ENCODE measurements at regions not wholly inside any gene's neighbourhood (a gene's known extent, or its start where the extent isn't known, plus 50 kb on each side); places are given as distances from the start of the nearest gene placed in this dataset.

GRCh38 chr1:163535401-163535800, 213.6 kb downstream of the NUF2 start:
- Histone ChIP-seq H3K27ac (no peak overlapping the region), H3K4me1 (no peaks in the 10 kb centered on the region), H3K4me3 (no peak overlapping the region), H3K27me3 (no peaks in the 10 kb centered on the region), H3K36me3 (no peaks in the 10 kb centered on the region), H3K9me3 (no peaks in the 10 kb centered on the region)
- intact Hi-C loops (cut with DNase I): loop anchor here (10.0 kb wide), 2 partner anchors 1079 to 1539 kb away; no protein-coding TSS in a partner anchor
- DNase-seq (ENCODE audit: extremely low spot score in 2 of 2): no peak
- TF ChIP-seq POLR2A (IDR thresholded peaks at IDR 0.05) (no peak), CTCF (IDR thresholded peaks at IDR 0.05) (no peak), POLR2AphosphoS5 (IDR thresholded peaks at IDR 0.05; ENCODE audit: insufficient read depth in 1 of 2, low read depth in 1 of 2) (no peak)

GRCh38 chr1:163535807-163536206, 214.1 kb downstream of the NUF2 start:
- Histone ChIP-seq H3K27me3 (no peaks in the 10 kb centered on the region), H3K27ac (no peak overlapping the region), H3K4me3 (no peak overlapping the region), H3K36me3 (no peaks in the 10 kb centered on the region), H3K4me1 (no peaks in the 10 kb centered on the region), H3K9me3 (no peaks in the 10 kb centered on the region)
- intact Hi-C loops (cut with DNase I): loop anchor here (10.0 kb wide), 2 partner anchors 1079 to 1539 kb away; no protein-coding TSS in a partner anchor
- DNase-seq (ENCODE audit: extremely low spot score in 2 of 2): no peak
- TF ChIP-seq CTCF (IDR thresholded peaks at IDR 0.05) (peak in 1 of 3 experiments; percentile 27), POLR2AphosphoS5 (IDR thresholded peaks at IDR 0.05; ENCODE audit: insufficient read depth in 1 of 2, low read depth in 1 of 2) (no peak)

GRCh38 chr1:163537809-163538208, 216.1 kb downstream of the NUF2 start:
- intact Hi-C loops (cut with DNase I): loop anchor here (10.0 kb wide), 2 partner anchors 1077 to 1537 kb away; no protein-coding TSS in a partner anchor
- no peak overlapping the region for H3K4me3 ChIP-seq
- no peak for DNase-seq (ENCODE audit: extremely low spot score in 2 of 2)
- H3K4me1 ChIP-seq: no peaks in the 10 kb centered on the region
- no peaks in the 10 kb centered on the region for H3K27me3 ChIP-seq
- H3K36me3 ChIP-seq: no peaks in the 10 kb centered on the region
- H3K9me3 ChIP-seq: no peaks in the 10 kb centered on the region
- H3K27ac ChIP-seq: no peak overlapping the region
- TF ChIP-seq POLR2A (IDR thresholded peaks at IDR 0.05) (no peak), POLR2AphosphoS5 (IDR thresholded peaks at IDR 0.05; ENCODE audit: insufficient read depth in 1 of 2, low read depth in 1 of 2) (no peak), CTCF (IDR thresholded peaks at IDR 0.05) (no peak)

- H3K9me3 ChIP-seq: no peaks in the 10 kb centered on the region
- peak; percentile 35 to 38 for TF ChIP-seq POLR2AphosphoS5 (IDR thresholded peaks at IDR 0.05; ENCODE audit: insufficient read depth in 1 of 2, low read depth in 1 of 2)
- no peak for TF ChIP-seq POLR2A (IDR thresholded peaks at IDR 0.05)
- H3K4me1 ChIP-seq: no peaks in the 10 kb centered on the region
- H3K36me3 ChIP-seq: no peaks in the 10 kb centered on the region
- H3K4me3 ChIP-seq: no peak overlapping the region
- intact Hi-C loops (cut with DNase I): loop anchor here (10.0 kb wide), 2 partner anchors 1076 to 1536 kb away; no protein-coding TSS in a partner anchor
- no peak overlapping the region for H3K27ac ChIP-seq
- no peak for DNase-seq (ENCODE audit: extremely low spot score in 2 of 2)
- no peaks in the 10 kb centered on the region for H3K27me3 ChIP-seq
These were observed 216.9 kb downstream of the NUF2 start for GRCh38 chr1:163538667-163539066.

- TF ChIP-seq CTCF (IDR thresholded peaks at IDR 0.05): no peak
- TF ChIP-seq POLR2AphosphoS5 (IDR thresholded peaks at IDR 0.05; ENCODE audit: insufficient read depth in 1 of 2, low read depth in 1 of 2): no peak
- TF ChIP-seq POLR2A (IDR thresholded peaks at IDR 0.05): no peak
- no peak for DNase-seq (ENCODE audit: extremely low spot score in 2 of 2)
- Histone ChIP-seq H3K27me3 (no peaks in the 10 kb centered on the region), H3K36me3 (no peaks in the 10 kb centered on the region), H3K4me1 (no peaks in the 10 kb centered on the region), H3K4me3 (no peak overlapping the region), H3K27ac (no peak overlapping the region), H3K9me3 (no peaks in the 10 kb centered on the region)
- intact Hi-C loops (cut with DNase I): no loop called here
These were observed 219.0 kb downstream of the NUF2 start for GRCh38 chr1:163540727-163541126.
